ENCODE measurements at regions not wholly inside any gene's neighbourhood (a gene's known extent, or its start where the extent isn't known, plus 50 kb on each side); places are given as distances from the start of the nearest gene placed in this dataset.

- TF ChIP-seq CTCF (conservative IDR thresholded peaks at IDR 0.05; ENCODE audit: low read length) (no peak), EZH2phosphoT487 (IDR thresholded peaks at IDR 0.05; ENCODE audit: borderline replicate concordance, low read depth, low read length) (no peak)
Observed at GRCh38 chr1:118264343-118264742, 79.3 kb upstream of the SPAG17 start.

Measured in OCI-LY7 (cell line).